GM12878 (cell line): ENCODE measurements at regions not wholly inside any gene's neighbourhood (a gene's known extent, or its start where the extent isn't known, plus 50 kb on each side); places are given as distances from the start of the nearest gene placed in this dataset.

Source experiments
- BHLHE40 ChIP-seq, 2 experiments: fragments of 450-650 bp in 1 of 2; IDR thresholded peaks; 2 replicates each; pipeline ENCODE4 v1.6.1; 2011 to 2017; ENCODE audit warnings: low read depth in 2 of 2, borderline replicate concordance in 1 of 2, improper control_type of control experiment in 1 of 2, low read length in 1 of 2, mild to moderate bottlenecking in 1 of 2
- CBFB ChIP-seq: IDR thresholded peaks from 2 replicates; pipeline ENCODE4 v1.6.1; 2016; ENCODE audit warnings: antibody characterized with exemption, low read depth
- CTCF ChIP-seq, 3 experiments: IDR thresholded peaks in 2 of 3; conservative IDR thresholded peaks in 1 of 3; 2 replicates each; pipeline ENCODE4 v1.5.1; 2011; ENCODE audit warnings: low read depth in 3 of 3, low read length in 3 of 3, mild to moderate bottlenecking in 3 of 3, control low read depth in 2 of 3, moderate library complexity in 2 of 3, inconsistent platforms in 1 of 3, mixed read lengths in 1 of 3; ENCODE audit not compliant: control insufficient read depth in 2 of 3, insufficient read depth in 1 of 3; ENCODE audit errors: extremely low read depth in 1 of 3
- FOXK2 ChIP-seq: fragments of 450-650 bp; IDR thresholded peaks from 2 replicates; pipeline ENCODE4 v1.6.1; 2017; ENCODE audit warnings: mild to moderate bottlenecking, moderate library complexity
- FOXM1 ChIP-seq: IDR thresholded peaks from 2 replicates; pipeline ENCODE4 v1.6.1; 2012; ENCODE audit warnings: low read depth, mild to moderate bottlenecking, inconsistent platforms, low read length, moderate library complexity
- KDM1A ChIP-seq: fragments of 200-600 bp; sonication (generic); IDR thresholded peaks from 2 replicates; pipeline ENCODE4 v1.6.1; 2016; ENCODE audit warnings: borderline replicate concordance
- POLR2A ChIP-seq: IDR thresholded peaks from 2 replicates; pipeline ENCODE4 v1.6.1; 2011; ENCODE audit warnings: low read depth, mild to moderate bottlenecking, low read length
- POLR2AphosphoS5 ChIP-seq: IDR thresholded peaks from 2 replicates; pipeline ENCODE4 v1.6.1; 2011; ENCODE audit warnings: mild to moderate bottlenecking, low read length, inconsistent platforms
- PRDM15 ChIP-seq: fragments of 450-650 bp; formaldehyde crosslinking; IDR thresholded peaks from 2 replicates; pipeline ENCODE4 v1.4.0; 2020; ENCODE audit warnings: mild to moderate bottlenecking, moderate library complexity
- RAD21 ChIP-seq: IDR thresholded peaks from 2 replicates; pipeline ENCODE4 v1.6.1; 2011; ENCODE audit warnings: mild to moderate bottlenecking, low read depth, low read length, moderate library complexity; ENCODE audit not compliant: insufficient read depth
- SRF ChIP-seq, 2 experiments: IDR thresholded peaks; 2 replicates each; pipeline ENCODE4 v1.6.1; 2011; ENCODE audit warnings: low read depth in 2 of 2, low read length in 2 of 2, mild to moderate bottlenecking in 1 of 2, moderate library complexity in 1 of 2
- YBX1 ChIP-seq: fragments of 450-650 bp; IDR thresholded peaks from 2 replicates; pipeline ENCODE4 v1.6.1; 2016; ENCODE audit warnings: antibody characterized with exemption
- YY1 ChIP-seq: IDR thresholded peaks from 2 replicates; pipeline ENCODE4 v1.6.1; 2011; ENCODE audit warnings: low read depth, mild to moderate bottlenecking, low read length
- ZNF592 ChIP-seq: fragments of 450-650 bp; IDR thresholded peaks from 2 replicates; pipeline ENCODE4 v1.6.1; 2017; ENCODE audit warnings: mild to moderate bottlenecking, moderate library complexity

GRCh38 chr9:85230081-85230480, 511.7 kb downstream of the AGTPBP1 start:
- TF ChIP-seq BHLHE40 (IDR thresholded peaks at IDR 0.05; ENCODE audit: borderline replicate concordance in 1 of 2, low read depth in 2 of 2, low read length in 1 of 2), result no peak
- no peak for TF ChIP-seq CBFB
- no peak for TF ChIP-seq YY1
- no peak for TF ChIP-seq FOXK2
- TF ChIP-seq CTCF (IDR thresholded peaks at IDR 0.05 in 2 of 3, conservative IDR thresholded peaks at IDR 0.05 in 1 of 3; ENCODE audit: control insufficient read depth in 2 of 3, extremely low read depth in 1 of 3, insufficient read depth in 1 of 3, low read depth in 3 of 3, low read length in 3 of 3), result no peak
- no peak for TF ChIP-seq ZNF592
- TF ChIP-seq POLR2AphosphoS5, result no peak
- TF ChIP-seq PRDM15 (CRISPR knock-in tag), result no peak
- TF ChIP-seq RAD21, result no peak
- TF ChIP-seq KDM1A, result no peak
- no peak for TF ChIP-seq POLR2A
- no peak for TF ChIP-seq SRF (IDR thresholded peaks at IDR 0.05; ENCODE audit: low read depth in 2 of 2, low read length in 2 of 2)
- TF ChIP-seq FOXM1, result no peak
- TF ChIP-seq YBX1, result no peak
